Esophagus squamous epithelium (tissue), 4 donors: ENCODE measurements at regions not wholly inside any gene's neighbourhood (a gene's known extent, or its start where the extent isn't known, plus 50 kb on each side); places are given as distances from the start of the nearest gene placed in this dataset.

Experiments used
- CTCF ChIP-seq, 6 experiments: fragments of 450-650 bp in 4 of 6; fragments of 200-600 bp in 2 of 6; sonication (generic) in 2 of 6; IDR thresholded peaks; one replicate each; pipeline ENCODE4 v1.5.1; 2016 to 2019; ENCODE audit warnings: antibody characterized with exemption in 6 of 6, mild to moderate bottlenecking in 4 of 6, moderate library complexity in 4 of 6
- POLR2A ChIP-seq, 4 donors: fragments of 450-650 bp; IDR thresholded peaks; one replicate each; pipeline ENCODE4 v1.6.1; 2017; ENCODE audit warnings: antibody characterized with exemption in 4 of 4, mild to moderate bottlenecking in 4 of 4, moderate library complexity in 3 of 4

GRCh38 chr6:120026791-120027190, 677.2 kb upstream of the MAN1A1 start:
- no peak for TF ChIP-seq CTCF (IDR thresholded peaks at IDR 0.05)
- TF ChIP-seq POLR2A (IDR thresholded peaks at IDR 0.05) = no peak
